ENCODE measurements at regions not wholly inside any gene's neighbourhood (a gene's known extent, or its start where the extent isn't known, plus 50 kb on each side); places are given as distances from the start of the nearest gene placed in this dataset.

DNA sequence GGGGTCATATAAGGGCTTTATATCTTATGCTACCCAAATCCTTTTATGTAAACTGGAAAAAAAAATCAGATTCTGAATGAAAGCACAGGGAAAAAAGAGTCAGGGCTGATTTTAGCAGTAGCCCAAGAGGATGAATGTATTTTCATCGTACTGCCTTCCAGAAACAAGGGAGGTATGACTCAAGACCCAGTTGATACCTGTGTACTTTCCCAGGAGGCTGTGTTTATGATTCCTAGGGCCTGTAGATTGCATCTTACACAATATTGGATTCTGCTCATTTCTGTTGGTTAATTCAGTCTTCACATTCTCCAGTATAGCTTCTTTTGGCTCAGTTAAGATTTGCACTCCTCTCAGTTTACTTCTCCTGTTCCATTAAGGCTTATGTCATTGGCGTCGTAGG lies 127.9 kb upstream of the LIMCH1 start:
- no peak for TF ChIP-seq CTCF (IDR thresholded peaks at IDR 0.05)
- Histone ChIP-seq H3K36me3 (no peaks in the 10 kb centered on the region), H3K27ac (peak overlapping the region in 1 of 2 donors; percentile 24), H3K4me1 (ENCODE audit: control insufficient read depth in 1 of 2, low read depth in 2 of 2) (peaks cover 18 to 62% of the 10 kb centered on the region in 2 donors), H3K27me3 (replicated peaks; ENCODE audit: insufficient read depth) (no peaks in the 10 kb centered on the region), H3K9me3 (no peaks in the 10 kb centered on the region), H3K4me3 (no peak overlapping the region)
- ATAC-seq (ENCODE audit: insufficient number of reproducible peaks, low FRiP score, low read depth) (no peak), DNase-seq (ENCODE audit: low spot score) (no peak)

DNA sequence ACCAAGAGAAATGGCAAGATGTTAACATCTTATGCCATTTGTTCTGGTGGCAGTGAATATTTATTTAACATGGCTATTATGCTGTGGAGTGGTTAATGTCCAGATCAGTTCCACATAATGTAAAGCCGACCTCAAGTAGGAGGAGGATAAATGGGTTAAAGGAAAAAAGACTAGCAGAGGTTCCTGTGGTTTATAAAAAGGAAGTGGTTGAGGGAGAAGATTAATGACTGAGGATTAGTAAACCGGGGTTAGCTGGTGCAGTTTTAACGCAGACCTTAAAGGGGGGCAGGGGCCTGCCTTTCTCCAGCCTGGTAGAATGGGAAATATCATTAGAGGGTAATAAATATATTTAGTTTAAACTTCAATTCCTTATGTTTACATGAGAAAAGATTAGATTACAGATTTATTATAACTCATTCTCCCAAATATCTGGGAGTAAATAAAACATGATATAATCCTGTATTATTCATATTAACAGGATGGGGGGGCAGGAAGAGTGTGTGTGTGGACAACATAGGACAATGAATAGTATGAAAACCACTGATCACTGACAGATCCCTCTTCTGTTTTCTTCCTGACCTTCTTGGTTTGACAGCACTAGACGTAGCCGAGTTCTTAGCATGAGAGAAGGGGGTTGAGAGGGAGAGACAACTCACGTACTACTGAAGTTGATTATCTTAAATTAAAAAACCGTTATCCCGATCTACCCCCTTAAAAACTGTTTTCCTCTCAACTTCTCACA lies 124.1 kb upstream of the LIMCH1 start:
- no peaks in the 10 kb centered on the region for H3K27me3 ChIP-seq (replicated peaks; ENCODE audit: insufficient read depth)
- H3K36me3 ChIP-seq: no peaks in the 10 kb centered on the region
- no peak for TF ChIP-seq CTCF (IDR thresholded peaks at IDR 0.05)
- DNase-seq (ENCODE audit: low spot score): no peak
- peaks cover 22 to 63% of the 10 kb centered on the region in 2 donors for H3K4me1 ChIP-seq (ENCODE audit: control insufficient read depth in 1 of 2, low read depth in 2 of 2)
- no peak overlapping the region for H3K27ac ChIP-seq
- ATAC-seq (ENCODE audit: insufficient number of reproducible peaks, low FRiP score, low read depth): no peak
- no peak overlapping the region for H3K4me3 ChIP-seq
- H3K9me3 ChIP-seq: no peaks in the 10 kb centered on the region

DNA sequence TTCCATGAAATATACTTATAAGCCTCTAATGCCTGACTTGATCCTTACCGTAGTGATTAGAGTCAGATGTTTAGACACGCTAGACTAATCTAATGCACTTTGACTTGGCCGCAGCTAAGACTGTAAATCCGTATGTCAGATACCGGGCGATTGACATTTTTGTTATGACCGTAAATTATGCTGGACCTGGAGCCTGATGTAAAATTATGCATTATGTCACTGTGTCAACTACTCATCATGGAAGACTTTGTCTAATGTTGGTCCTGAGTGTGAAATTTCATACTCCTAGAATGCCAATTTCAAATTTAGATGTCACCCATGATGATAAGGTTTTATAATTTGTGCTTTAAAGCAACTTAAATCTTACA lies 123.6 kb upstream of the LIMCH1 start:
- Histone ChIP-seq H3K36me3 (no peaks in the 10 kb centered on the region), H3K4me1 (ENCODE audit: control insufficient read depth in 1 of 2, low read depth in 2 of 2) (peaks cover 17 to 61% of the 10 kb centered on the region in 2 donors), H3K9me3 (no peaks in the 10 kb centered on the region), H3K27me3 (replicated peaks; ENCODE audit: insufficient read depth) (no peaks in the 10 kb centered on the region), H3K27ac (no peak overlapping the region), H3K4me3 (no peak overlapping the region)
- ATAC-seq (ENCODE audit: insufficient number of reproducible peaks, low FRiP score, low read depth): no peak
- no peak for TF ChIP-seq CTCF (IDR thresholded peaks at IDR 0.05)
- no peak for DNase-seq (ENCODE audit: low spot score)

DNA sequence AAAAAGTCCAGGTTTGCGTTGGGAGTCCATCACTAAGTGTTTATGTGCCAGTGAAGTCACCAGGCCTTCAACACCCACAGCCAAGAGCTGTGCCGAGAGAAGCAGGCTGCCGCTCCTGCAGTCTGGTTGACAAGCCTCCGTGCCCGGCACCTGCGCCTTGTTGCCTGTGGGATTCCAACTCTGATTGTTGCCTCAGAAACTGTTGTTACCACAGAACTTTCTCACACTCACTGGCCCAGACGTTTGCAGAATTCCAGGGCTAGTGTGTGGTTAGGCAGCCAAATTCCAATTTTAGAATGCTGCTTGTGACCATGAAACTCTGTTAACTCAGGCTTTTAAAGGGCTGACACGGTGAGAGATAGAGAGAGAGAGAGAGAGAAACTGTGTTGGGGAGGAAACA lies 119.5 kb upstream of the LIMCH1 start:
- no peaks in the 10 kb centered on the region for H3K9me3 ChIP-seq
- peak overlapping the region; percentile 72 to 81 for H3K27ac ChIP-seq
- TF ChIP-seq CTCF (IDR thresholded peaks at IDR 0.05): no peak
- peak overlapping the region; percentile 51 for H3K4me3 ChIP-seq
- no peaks in the 10 kb centered on the region for H3K36me3 ChIP-seq
- H3K4me1 ChIP-seq (ENCODE audit: control insufficient read depth in 1 of 2, low read depth in 2 of 2): peaks cover 17 to 68% of the 10 kb centered on the region in 2 donors
- H3K27me3 ChIP-seq (replicated peaks; ENCODE audit: insufficient read depth): no peaks in the 10 kb centered on the region
- ATAC-seq (ENCODE audit: insufficient number of reproducible peaks, low FRiP score, low read depth) (peak; percentile 82), DNase-seq (ENCODE audit: low spot score) (no peak)

GRCh38 chr4:41420541-41420940 lies 117.4 kb upstream of the LIMCH1 start:
- ATAC-seq (ENCODE audit: insufficient number of reproducible peaks, low FRiP score, low read depth): no peak
- H3K27ac ChIP-seq: peak overlapping the region in 1 of 2 donors; percentile 81
- peaks cover 25 to 82% of the 10 kb centered on the region in 2 donors for H3K4me1 ChIP-seq (ENCODE audit: control insufficient read depth in 1 of 2, low read depth in 2 of 2)
- no peaks in the 10 kb centered on the region for H3K9me3 ChIP-seq
- no peak overlapping the region for H3K4me3 ChIP-seq
- no peak for DNase-seq (ENCODE audit: low spot score)
- no peaks in the 10 kb centered on the region for H3K36me3 ChIP-seq
- TF ChIP-seq CTCF (IDR thresholded peaks at IDR 0.05): no peak
- no peaks in the 10 kb centered on the region for H3K27me3 ChIP-seq (replicated peaks; ENCODE audit: insufficient read depth)
